Naive thymus-derived CD4-positive, alpha-beta T cell (primary cell): ENCODE measurements at regions not wholly inside any gene's neighbourhood (a gene's known extent, or its start where the extent isn't known, plus 50 kb on each side); places are given as distances from the start of the nearest gene placed in this dataset.

Source experiments
- ATAC-seq: fragments of 150-1000 bp; cut with Tn5 transposase; 2 replicates; pipeline ENCODE4 v1.10.0; 2021; ENCODE audit warnings: mild to moderate bottlenecking, moderate library complexity
- CTCF ChIA-PET: fragments of 350-600 bp; sonication (Branson Sonifier 250); formaldehyde crosslinking; loops from one replicate; lab custom pipeline; 2021; ENCODE audit warnings: antibody characterized with exemption; lab: Charles Lee
- POLR2A ChIA-PET: fragments of 350-600 bp; sonication (Branson Sonifier 250); formaldehyde crosslinking; loops from one replicate; lab custom pipeline; 2021; ENCODE audit warnings: antibody characterized with exemption, inconsistent platforms; lab: Charles Lee
- DNase-seq, 9 donors: peaks; one replicate each; pipeline versions ENCODE4 v3.0.0 to v3.0.0-alpha.2; 2020 to 2022; ENCODE audit warnings: mixed read lengths in 1 of 9
- H3K27ac ChIP-seq: one replicate; pipeline ENCODE4 v1.7.0; 2013; ENCODE audit warnings: mild to moderate bottlenecking, low read depth, low read length, moderate library complexity
- H3K27me3 ChIP-seq, 2 donors: one replicate each; pipeline ENCODE4 v1.7.0; 2013; ENCODE audit warnings: low read length in 2 of 2, mild to moderate bottlenecking in 2 of 2, moderate library complexity in 2 of 2; ENCODE audit not compliant: control insufficient read depth in 2 of 2, insufficient read depth in 2 of 2
- H3K36me3 ChIP-seq, 3 experiments: 1 replicate in 2 of 3; 2 replicates in 1 of 3; pipeline ENCODE4 v1.7.0; 2013; ENCODE audit warnings: low read length in 3 of 3, mild to moderate bottlenecking in 3 of 3, moderate library complexity in 1 of 3; ENCODE audit not compliant: insufficient read depth in 3 of 3, control insufficient read depth in 2 of 3
- H3K4me1 ChIP-seq, 2 donors: one replicate each; pipeline ENCODE4 v1.7.0; 2013; ENCODE audit warnings: low read length in 2 of 2, mild to moderate bottlenecking in 2 of 2, moderate library complexity in 1 of 2; ENCODE audit not compliant: control insufficient read depth in 2 of 2, insufficient read depth in 2 of 2
- H3K4me3 ChIP-seq: 2 replicates; pipeline ENCODE4 v1.7.0; 2013; ENCODE audit warnings: mild to moderate bottlenecking, low read length
- H3K9me3 ChIP-seq, 3 experiments: 1 replicate in 2 of 3; 2 replicates in 1 of 3; pipeline ENCODE4 v1.7.0; 2013; ENCODE audit warnings: low read length in 3 of 3; ENCODE audit not compliant: control insufficient read depth in 2 of 3
- H3K27ac Mint-ChIP-seq, 9 donors: one replicate each; pipeline ENCODE4 v1.8.0; 2020 to 2022; ENCODE audit warnings: mixed read lengths in 9 of 9, mild to moderate bottlenecking in 8 of 9, moderate library complexity in 5 of 9, inconsistent platforms in 2 of 9
- H3K27me3 Mint-ChIP-seq, 5 donors: one replicate each; pipeline ENCODE4 v1.8.0; 2021 to 2022; ENCODE audit warnings: mixed read lengths in 5 of 5, mild to moderate bottlenecking in 1 of 5
- H3K36me3 Mint-ChIP-seq, 5 donors: one replicate each; pipeline ENCODE4 v1.8.0; 2020 to 2022; ENCODE audit warnings: mixed read lengths in 5 of 5, mild to moderate bottlenecking in 3 of 5, inconsistent platforms in 1 of 5
- H3K4me1 Mint-ChIP-seq, 7 donors: one replicate each; pipeline ENCODE4 v1.8.0; 2020 to 2022; ENCODE audit warnings: mixed read lengths in 7 of 7, mild to moderate bottlenecking in 3 of 7, inconsistent platforms in 1 of 7
- H3K4me3 Mint-ChIP-seq, 10 donors: one replicate each; pipeline ENCODE4 v1.8.0; 2020 to 2022; ENCODE audit warnings: mild to moderate bottlenecking in 10 of 10, mixed read lengths in 10 of 10, moderate library complexity in 6 of 10, inconsistent platforms in 2 of 10
- H3K9me3 Mint-ChIP-seq, 11 donors: one replicate each; pipeline ENCODE4 v1.8.0; 2020 to 2022; ENCODE audit warnings: mixed read lengths in 11 of 11, mild to moderate bottlenecking in 4 of 11, inconsistent platforms in 1 of 11, moderate library complexity in 1 of 11
- intact Hi-C, 2 donors: fragments of 100-400 bp; cut with micrococcal nuclease; formaldehyde crosslinking; loops; one replicate each; pipeline ENCODE4 v1.15.1; 2023

- POLR2A ChIA-PET: no interaction called here
- Mint-ChIP-seq H3K27me3 (peaks cover 0 to 57% (median 27%) of the 10 kb centered on the region in 5 donors), H3K4me3 (no peak overlapping the region), H3K36me3 (no peaks in the 10 kb centered on the region), H3K4me1 (no peaks in the 10 kb centered on the region), H3K9me3 (peaks cover 0 to 1% (median 0%) of the 10 kb centered on the region in 11 donors), H3K27ac (no peak overlapping the region)
- Histone ChIP-seq H3K4me1 (no peaks in the 10 kb centered on the region), H3K36me3 (no peaks in the 10 kb centered on the region), H3K27me3 (no peaks in the 10 kb centered on the region), H3K27ac (no peak overlapping the region), H3K4me3 (no peak overlapping the region), H3K9me3 (no peaks in the 10 kb centered on the region)
- DNase-seq: no peak
- CTCF ChIA-PET: no interaction called here
- intact Hi-C loops: no loop called here
- ATAC-seq: no peak
Observed at GRCh38 chr15:29636140-29636539, 186.1 kb downstream of the TJP1 start.

GRCh38 chr15:29635513-29636098, 186.7 kb downstream of the TJP1 start:
- Histone ChIP-seq H3K27ac (no peak overlapping the region), H3K9me3 (no peaks in the 10 kb centered on the region), H3K27me3 (no peaks in the 10 kb centered on the region), H3K36me3 (no peaks in the 10 kb centered on the region), H3K4me1 (no peaks in the 10 kb centered on the region), H3K4me3 (no peak overlapping the region)
- no peak overlapping the region for H3K4me3 Mint-ChIP-seq
- H3K27ac Mint-ChIP-seq: no peak overlapping the region
- no peaks in the 10 kb centered on the region for H3K36me3 Mint-ChIP-seq
- H3K27me3 Mint-ChIP-seq: peaks cover 0 to 57% (median 27%) of the 10 kb centered on the region in 5 donors
- DNase-seq: no peak
- ChIA-PET CTCF (no interaction called here), POLR2A (no interaction called here)
- no peak for ATAC-seq
- H3K4me1 Mint-ChIP-seq: no peaks in the 10 kb centered on the region
- H3K9me3 Mint-ChIP-seq: peaks cover 0 to 2% (median 0%) of the 10 kb centered on the region in 11 donors
- intact Hi-C loops: no loop called here

DNA sequence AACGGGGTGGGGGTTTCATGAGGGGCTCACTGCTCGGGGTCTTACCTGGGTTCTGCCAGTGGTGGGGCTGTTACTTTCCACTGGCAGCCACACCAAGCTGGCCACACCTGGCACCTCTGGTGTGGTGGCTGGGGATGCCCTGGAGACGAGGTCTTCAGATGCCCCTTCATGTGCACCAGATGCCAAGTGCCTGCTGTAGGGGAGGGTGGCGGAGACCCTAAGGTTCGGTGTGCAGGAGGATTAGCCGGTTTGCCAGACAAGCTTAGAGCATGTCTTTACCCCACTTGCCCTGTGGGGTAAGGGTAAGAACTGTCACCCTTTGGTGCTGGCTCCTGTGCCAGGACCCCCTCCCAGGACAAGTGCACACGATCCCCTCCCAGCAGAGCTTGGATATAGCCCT, 188.3 kb downstream of the TJP1 start:
- ChIA-PET POLR2A (no interaction called here), CTCF (no interaction called here)
- Histone ChIP-seq H3K36me3 (no peaks in the 10 kb centered on the region), H3K27me3 (no peaks in the 10 kb centered on the region), H3K27ac (no peak overlapping the region), H3K4me3 (no peak overlapping the region), H3K9me3 (no peaks in the 10 kb centered on the region), H3K4me1 (no peaks in the 10 kb centered on the region)
- intact Hi-C loops: no loop called here
- H3K27me3 Mint-ChIP-seq: peaks cover 0 to 57% (median 27%) of the 10 kb centered on the region in 5 donors
- peaks cover 0 to 2% (median 0%) of the 10 kb centered on the region in 7 donors for H3K4me1 Mint-ChIP-seq
- H3K27ac Mint-ChIP-seq: peak overlapping the region in 1 of 9 donors; percentile 41
- ATAC-seq (no peak), DNase-seq (no peak)
- no peaks in the 10 kb centered on the region for H3K36me3 Mint-ChIP-seq
- H3K4me3 Mint-ChIP-seq: no peak overlapping the region
- peaks cover 0 to 2% (median 0%) of the 10 kb centered on the region in 11 donors for H3K9me3 Mint-ChIP-seq

- intact Hi-C loops: no loop called here
- CTCF ChIA-PET: no interaction called here
- H3K27ac Mint-ChIP-seq: no peak overlapping the region
- Histone ChIP-seq H3K4me3 (no peak overlapping the region), H3K36me3 (no peaks in the 10 kb centered on the region), H3K27me3 (no peaks in the 10 kb centered on the region), H3K27ac (no peak overlapping the region), H3K9me3 (no peaks in the 10 kb centered on the region), H3K4me1 (no peaks in the 10 kb centered on the region)
- H3K27me3 Mint-ChIP-seq: peaks cover 0 to 61% (median 31%) of the 10 kb centered on the region in 5 donors
- H3K4me1 Mint-ChIP-seq: peaks cover 0 to 2% (median 0%) of the 10 kb centered on the region in 7 donors
- no peak for ATAC-seq
- peaks cover 0 to 2% (median 0%) of the 10 kb centered on the region in 11 donors for H3K9me3 Mint-ChIP-seq
- no peak overlapping the region for H3K4me3 Mint-ChIP-seq
- POLR2A ChIA-PET: no interaction called here
- DNase-seq: no peak
- no peaks in the 10 kb centered on the region for H3K36me3 Mint-ChIP-seq
Observed at GRCh38 chr15:29632671-29633406, 189.4 kb downstream of the TJP1 start.

GRCh38 chr15:29631076-29632070, 190.9 kb downstream of the TJP1 start:
- intact Hi-C loops: no loop called here
- POLR2A ChIA-PET: no interaction called here
- no peak overlapping the region for H3K4me3 ChIP-seq

GRCh38 chr15:29624271-29624670, 198.0 kb downstream of the TJP1 start:
- H3K9me3 Mint-ChIP-seq: peaks cover 0 to 5% (median 1%) of the 10 kb centered on the region in 11 donors
- intact Hi-C loops: no loop called here
- no peaks in the 10 kb centered on the region for H3K36me3 Mint-ChIP-seq
- H3K4me1 Mint-ChIP-seq: no peaks in the 10 kb centered on the region
- CTCF ChIA-PET: no interaction called here
- H3K9me3 ChIP-seq: no peaks in the 10 kb centered on the region
- H3K36me3 ChIP-seq: no peaks in the 10 kb centered on the region
- H3K4me3 Mint-ChIP-seq: no peak overlapping the region
- no peak for DNase-seq
- no peak for ATAC-seq
- POLR2A ChIA-PET: no interaction called here
- H3K27ac Mint-ChIP-seq: no peak overlapping the region
- peaks cover 0 to 17% (median 4%) of the 10 kb centered on the region in 5 donors for H3K27me3 Mint-ChIP-seq
- no peaks in the 10 kb centered on the region for H3K4me1 ChIP-seq
- H3K27ac ChIP-seq: no peak overlapping the region
- H3K27me3 ChIP-seq: no peaks in the 10 kb centered on the region
- H3K4me3 ChIP-seq: no peak overlapping the region

More at GRCh38 chr15:29631076-29632070, 190.9 kb downstream of the TJP1 start:
- ATAC-seq (no peak), DNase-seq (no peak)
- Mint-ChIP-seq H3K4me3 (no peak overlapping the region), H3K27ac (no peak overlapping the region), H3K9me3 (peaks cover 0 to 5% (median under 1%) of the 10 kb centered on the region in 11 donors), H3K36me3 (no peaks in the 10 kb centered on the region), H3K27me3 (peaks cover 0 to 50% (median 19%) of the 10 kb centered on the region in 5 donors), H3K4me1 (peaks cover 0 to 2% (median 0%) of the 10 kb centered on the region in 7 donors)
- Histone ChIP-seq H3K9me3 (no peaks in the 10 kb centered on the region), H3K27me3 (no peaks in the 10 kb centered on the region), H3K27ac (no peak overlapping the region), H3K36me3 (no peaks in the 10 kb centered on the region), H3K4me1 (no peaks in the 10 kb centered on the region)
- CTCF ChIA-PET: interaction anchor here (0.6 kb wide), 1 partner anchor 194 kb away, joined by 3 read pairs; no protein-coding TSS in a partner anchor
